LNCaP clone FGC (cell line): ENCODE measurements at regions not wholly inside any gene's neighbourhood (a gene's known extent, or its start where the extent isn't known, plus 50 kb on each side); places are given as distances from the start of the nearest gene placed in this dataset.

Source experiments
- DNase-seq: peaks from one replicate; pipeline ENCODE4 v3.0.0-alpha.2; 2011; ENCODE audit warnings: low read depth
- H3K4me3 ChIP-seq: 2 replicates; pipeline ENCODE4 v1.5.1; 2011; ENCODE audit warnings: mild to moderate bottlenecking, low read depth, low read length, control low read depth
- CTCF ChIP-seq: IDR thresholded peaks from 2 replicates; pipeline ENCODE4 v1.5.1; 2012; ENCODE audit warnings: mild to moderate bottlenecking; ENCODE audit not compliant: control insufficient read depth, insufficient read depth; ENCODE audit errors: extremely low read depth

- no peak overlapping the region for H3K4me3 ChIP-seq
- DNase-seq, result no peak
- TF ChIP-seq CTCF, result no peak
Measured at GRCh38 chr5:105331558-105331957, 1769.0 kb upstream of the NUDT12 start.

GRCh38 chr5:105330185-105330584 is 1767.6 kb upstream of the NUDT12 start:
- no peak for DNase-seq
- H3K4me3 ChIP-seq, result no peak overlapping the region
- TF ChIP-seq CTCF, result no peak

- no peak for TF ChIP-seq CTCF
- no peak for DNase-seq
- no peak overlapping the region for H3K4me3 ChIP-seq
Measured at GRCh38 chr5:105304859-105305258, 1742.3 kb upstream of the NUDT12 start.

- TF ChIP-seq CTCF, result no peak
- no peak overlapping the region for H3K4me3 ChIP-seq
- no peak for DNase-seq
Measured at GRCh38 chr5:105288946-105289345, 1726.4 kb upstream of the NUDT12 start.

- H3K4me3 ChIP-seq, result no peak overlapping the region
- no peak for TF ChIP-seq CTCF
- no peak for DNase-seq
Measured at GRCh38 chr5:105283134-105283533, 1720.5 kb upstream of the NUDT12 start.

GRCh38 chr5:105274079-105274478 is 1711.5 kb upstream of the NUDT12 start:
- TF ChIP-seq CTCF, result no peak
- H3K4me3 ChIP-seq, result no peak overlapping the region
- no peak for DNase-seq

- no peak overlapping the region for H3K4me3 ChIP-seq
- TF ChIP-seq CTCF, result no peak
- DNase-seq, result no peak
Measured at GRCh38 chr5:105263515-105263914, 1700.9 kb upstream of the NUDT12 start.
